ENCODE measurements at regions not wholly inside any gene's neighbourhood (a gene's known extent, or its start where the extent isn't known, plus 50 kb on each side); places are given as distances from the start of the nearest gene placed in this dataset.
"Not testable (repeated sequence)": the region's sequence is repeated elsewhere in the genome, so short reads cannot be mapped to it uniquely, and the experiment has no call there.

DNA sequence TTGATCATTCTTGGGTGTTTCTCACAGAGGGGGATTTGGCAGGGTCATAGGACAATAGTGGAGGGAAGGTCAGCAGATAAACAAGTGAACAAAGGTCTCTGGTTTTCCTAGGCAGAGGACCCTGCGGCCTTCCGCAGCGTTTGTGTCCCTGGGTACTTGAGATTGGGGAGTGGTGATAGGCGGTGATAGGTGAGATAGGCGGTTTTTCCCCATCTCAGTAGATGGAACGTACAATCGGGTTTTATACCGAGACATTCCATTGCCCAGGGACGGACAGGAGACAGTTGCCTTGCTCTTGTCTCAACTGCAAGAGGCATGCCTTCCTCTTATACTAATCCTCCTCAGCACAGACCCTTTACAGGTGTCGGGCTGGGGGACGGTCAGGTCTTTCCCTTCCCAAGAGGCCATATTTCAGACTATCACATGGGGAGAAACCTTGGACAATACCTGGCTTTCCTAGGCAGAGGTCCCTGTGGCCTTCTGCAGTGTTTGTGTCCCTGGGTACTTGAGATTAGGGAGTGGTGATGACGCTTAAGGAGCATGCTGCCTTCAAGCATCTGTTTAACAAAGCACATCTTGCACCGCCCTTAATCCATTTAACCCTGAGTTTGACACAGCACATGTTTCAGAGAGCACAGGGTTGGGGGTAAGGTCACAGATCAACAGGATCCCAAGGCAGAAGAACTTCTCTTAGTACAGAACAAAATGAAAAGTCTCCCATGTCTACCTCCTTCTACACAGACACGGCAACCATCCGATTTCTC lies 86.2 kb downstream of the OR2B2 start:
- not testable (repeated sequence) for DNase-seq

DNA sequence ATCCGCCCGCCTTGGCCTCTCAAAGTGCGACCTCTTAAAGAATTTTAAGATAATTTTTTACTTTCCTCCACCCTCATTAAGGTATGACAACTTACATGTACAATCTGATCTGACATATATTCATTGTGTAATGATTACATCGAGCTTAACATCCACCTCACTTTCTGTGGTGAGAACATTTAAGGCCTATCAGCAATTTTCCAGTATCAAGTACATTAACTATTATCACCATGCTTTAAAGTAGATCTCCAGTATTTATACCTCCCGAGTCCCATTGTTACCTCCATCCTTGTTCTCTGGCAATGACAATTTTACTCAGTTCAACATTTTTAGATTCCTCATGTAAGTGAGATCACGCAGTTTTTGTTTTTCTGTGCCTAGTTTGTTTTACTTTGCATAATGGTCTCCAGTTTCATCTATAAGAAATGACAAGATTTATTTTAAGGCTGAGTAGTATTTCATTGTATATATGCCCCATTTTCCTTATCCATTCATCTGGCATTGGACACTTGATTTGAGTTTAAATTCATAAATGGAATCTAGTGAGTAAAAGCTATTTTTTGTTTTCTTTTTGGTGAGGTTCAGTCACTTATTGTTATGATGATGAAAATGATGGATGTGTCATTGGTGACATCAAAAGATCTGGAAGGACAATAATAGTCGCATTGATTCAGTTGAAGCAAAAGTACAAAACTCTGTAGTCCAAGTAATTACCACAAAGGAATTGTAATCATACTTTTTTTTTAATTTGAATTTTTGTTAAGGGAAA lies 87.0 kb downstream of the OR2B2 start:
- DNase-seq = no peak

DNA sequence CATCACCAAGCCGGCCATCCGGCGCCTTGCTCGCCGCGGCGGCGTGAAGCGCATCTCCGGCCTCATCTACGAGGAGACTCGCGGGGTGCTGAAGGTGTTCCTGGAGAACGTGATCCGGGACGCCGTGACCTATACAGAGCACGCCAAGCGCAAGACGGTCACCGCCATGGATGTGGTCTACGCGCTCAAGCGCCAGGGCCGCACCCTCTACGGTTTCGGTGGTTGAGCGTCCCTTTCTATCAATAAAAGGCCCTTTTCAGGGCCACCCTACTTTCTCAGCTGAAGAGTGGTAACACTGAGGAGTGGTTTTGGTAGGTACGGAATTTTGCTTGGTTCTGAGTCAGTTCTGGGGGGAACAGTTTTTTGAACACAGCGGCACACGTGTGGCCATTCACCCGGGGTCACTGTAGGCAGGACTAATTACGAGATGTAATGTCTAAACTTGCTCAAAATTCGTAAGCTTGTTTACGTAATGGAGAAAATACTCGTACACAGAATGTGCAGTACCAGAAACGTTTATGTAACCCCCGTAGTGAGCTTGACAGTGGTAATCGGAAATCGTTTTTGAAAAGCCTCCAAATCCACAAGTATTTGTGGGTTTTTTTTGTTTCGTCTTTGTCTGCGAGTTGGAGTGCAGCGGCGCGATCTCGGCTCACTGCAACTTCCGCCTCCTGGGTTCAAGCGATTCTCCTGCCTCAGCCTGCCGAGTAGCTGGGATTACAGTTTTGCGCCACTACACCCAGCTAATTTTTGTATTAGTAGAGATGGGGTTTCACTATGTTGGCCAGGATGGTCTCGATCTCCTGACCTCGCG lies 87.8 kb downstream of the OR2B2 start:
- not testable (repeated sequence) for DNase-seq

DNA sequence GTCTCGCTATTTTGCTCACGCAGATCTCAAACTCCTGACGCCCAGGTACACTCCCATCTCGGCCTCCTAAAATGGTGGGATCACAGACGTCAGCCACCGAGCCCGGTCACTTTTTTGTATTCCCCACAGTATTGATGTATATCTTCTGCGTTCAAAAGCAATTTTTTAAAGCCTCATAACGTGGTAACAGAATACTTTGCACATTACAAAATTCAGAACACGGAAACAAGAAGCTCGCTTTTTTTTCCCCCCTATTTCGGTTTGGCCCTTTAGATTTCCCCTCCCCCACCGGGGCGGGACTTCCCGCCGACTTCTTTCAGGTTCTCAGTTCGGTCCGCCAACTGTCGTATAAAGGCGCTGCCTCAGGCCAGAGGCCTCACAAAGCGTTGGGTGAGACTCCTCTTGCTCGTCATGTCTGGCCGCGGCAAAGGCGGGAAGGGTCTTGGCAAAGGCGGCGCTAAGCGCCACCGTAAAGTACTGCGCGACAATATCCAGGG lies 88.4 kb downstream of the OR2B2 start:
- peak; percentile 63 for DNase-seq

DNA sequence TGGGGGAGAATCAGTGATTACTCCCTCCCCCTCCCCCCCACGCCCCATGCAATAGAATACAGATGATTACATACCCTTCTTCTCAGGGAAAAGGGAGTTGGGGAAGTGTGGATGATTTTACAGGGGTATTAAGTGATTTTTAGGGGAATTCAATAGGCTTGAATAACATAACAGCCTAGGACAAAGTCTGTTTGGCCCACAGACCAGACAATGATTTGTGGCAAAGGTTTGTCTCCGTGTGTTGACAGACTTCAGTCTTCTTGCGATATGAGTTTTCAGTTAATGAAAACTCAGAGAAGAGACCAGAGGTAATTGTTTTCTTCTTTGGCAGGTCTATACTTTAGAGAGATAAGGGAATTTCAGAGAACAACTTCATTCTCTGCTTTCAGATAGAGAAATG lies 95.3 kb downstream of the OR2B2 start:
- DNase-seq = no peak

DNA sequence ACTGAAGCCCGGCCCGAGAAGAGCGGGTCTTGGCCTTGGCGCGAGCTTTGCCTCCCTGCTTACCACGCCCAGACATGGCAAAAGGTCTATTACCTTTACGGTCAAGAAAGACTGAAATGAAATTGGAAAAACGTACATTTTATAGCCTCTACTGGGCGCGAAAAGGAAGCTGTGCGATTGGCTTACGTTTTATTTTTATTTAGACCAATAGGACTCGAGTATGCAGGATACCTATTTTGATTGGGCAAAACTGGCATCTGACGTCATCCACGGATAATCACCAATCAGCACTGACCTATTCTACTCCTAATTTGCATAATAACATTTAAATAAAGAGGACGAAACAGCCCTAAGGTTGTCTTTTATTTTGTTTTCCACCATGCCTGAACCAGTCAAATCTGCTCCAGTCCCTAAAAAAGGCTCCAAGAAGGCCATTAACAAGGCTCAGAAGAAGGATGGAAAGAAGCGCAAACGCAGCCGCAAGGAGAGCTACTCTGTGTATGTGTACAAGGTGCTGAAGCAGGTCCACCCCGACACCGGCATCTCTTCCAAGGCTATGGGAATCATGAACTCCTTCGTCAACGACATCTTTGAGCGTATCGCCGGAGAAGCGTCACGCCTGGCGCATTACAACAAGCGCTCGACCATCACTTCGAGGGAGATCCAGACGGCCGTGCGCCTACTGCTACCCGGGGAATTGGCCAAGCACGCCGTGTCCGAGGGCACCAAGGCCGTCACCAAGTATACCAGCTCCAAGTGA lies 97.4 kb downstream of the OR2B2 start:
- peak; percentile 49 for DNase-seq

GRCh38 chr6:27814415-27814664 lies 97.9 kb downstream of the OR2B2 start:
- not testable (repeated sequence) for DNase-seq

DNA sequence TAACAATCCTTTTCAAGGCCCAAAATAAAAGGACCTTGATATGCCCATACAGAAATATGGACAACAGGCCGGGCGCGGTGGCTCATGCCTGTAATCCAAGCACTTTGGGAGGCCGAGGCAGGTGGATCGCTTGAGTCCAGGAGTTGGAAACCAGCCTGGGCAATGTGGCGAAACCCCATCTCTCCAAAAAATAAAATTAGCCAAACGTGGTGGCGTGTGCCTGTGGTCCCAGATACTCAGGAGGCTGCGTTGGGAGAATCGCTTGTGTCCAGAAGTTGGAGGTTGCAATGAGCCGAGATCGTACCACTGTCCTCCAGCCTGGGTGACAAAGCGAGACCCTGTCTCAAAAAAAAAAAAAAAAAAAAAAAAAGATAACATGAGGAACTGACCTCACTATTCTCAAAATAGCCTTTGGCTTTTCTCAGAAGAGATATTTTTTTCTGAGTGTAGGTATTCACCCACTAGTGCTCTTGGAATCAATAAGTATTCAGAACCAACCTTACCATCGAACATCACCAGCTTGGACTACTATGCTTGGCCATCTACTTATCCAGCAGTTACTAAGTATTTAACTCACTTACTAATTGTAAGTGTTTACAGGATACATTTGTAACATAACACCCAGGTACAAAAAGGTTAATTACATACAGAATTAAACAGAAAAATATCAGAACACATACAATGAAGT lies 99.2 kb downstream of the OR2B2 start:
- DNase-seq = no peak

DNA sequence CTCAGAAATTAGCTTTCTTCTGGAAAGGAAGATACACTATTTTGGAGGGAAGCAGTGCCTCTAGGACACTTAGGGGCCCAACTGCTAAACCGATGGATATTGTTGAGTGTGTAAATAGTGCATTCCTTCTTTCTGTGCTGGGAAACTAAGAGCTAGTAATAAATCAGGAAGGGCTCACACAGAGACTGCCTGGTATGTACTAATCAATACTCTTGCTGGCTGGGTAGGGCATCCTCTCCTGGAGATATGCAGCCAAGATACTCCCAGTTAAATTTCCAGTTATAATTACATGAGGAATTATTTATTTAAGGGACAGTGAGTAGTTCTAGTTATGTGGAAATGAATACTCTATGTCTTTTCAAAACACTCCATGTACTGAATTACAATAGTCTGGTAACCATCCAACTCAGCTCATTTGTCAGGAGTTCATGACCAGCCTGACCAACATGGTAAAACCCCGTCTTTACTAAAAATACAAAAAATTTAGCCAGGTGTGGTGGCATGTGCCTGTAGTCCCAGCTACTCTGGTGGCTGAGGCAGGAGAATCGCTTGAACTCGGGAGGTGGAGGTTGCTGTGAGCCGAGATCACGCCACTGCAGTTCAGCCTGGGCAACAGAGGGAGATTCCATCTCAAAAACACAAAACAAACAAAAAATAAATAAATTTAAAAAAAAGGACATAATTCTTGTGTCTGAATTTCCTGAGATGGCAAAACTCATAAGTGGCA lies 100.0 kb downstream of the OR2B2 start:
- DNase-seq = no peak

- DNase-seq = no peak
These were observed 100.8 kb downstream of the OR2B2 start for GRCh38 chr6:27811451-27811772.

DNA sequence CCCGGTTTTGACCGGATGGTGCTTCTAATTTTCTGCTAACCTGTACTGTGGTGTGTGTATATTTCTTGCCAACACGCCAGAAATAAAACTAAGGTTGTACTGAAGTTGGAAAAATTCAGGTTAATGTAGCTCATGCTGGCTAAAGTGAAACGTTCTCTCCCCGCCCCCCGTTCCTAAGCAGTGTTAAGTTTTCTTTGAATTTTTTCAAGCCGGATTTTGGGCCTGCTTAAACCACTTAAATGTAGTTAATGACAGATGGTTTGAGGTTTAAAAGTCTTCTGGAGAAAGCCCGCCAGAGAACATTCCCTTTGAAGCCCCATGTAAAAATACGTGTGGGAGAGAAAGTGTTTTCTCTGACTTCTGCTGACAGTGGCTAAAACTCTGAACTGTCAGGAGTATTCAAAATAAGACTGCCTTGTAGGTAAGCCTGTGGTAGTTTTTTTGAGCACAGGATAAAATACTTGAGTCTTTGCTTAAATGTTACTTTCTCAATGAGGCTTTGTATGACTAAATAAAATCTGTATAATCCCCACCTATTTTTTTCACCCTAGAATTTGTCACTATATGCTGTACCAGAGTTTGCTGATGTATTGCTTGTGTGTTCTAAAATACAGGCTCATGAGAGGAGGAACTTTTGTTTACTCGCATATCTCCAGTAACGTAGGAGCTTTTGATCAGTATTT lies 101.3 kb downstream of the OR2B2 start:
- no peak for DNase-seq

DNA sequence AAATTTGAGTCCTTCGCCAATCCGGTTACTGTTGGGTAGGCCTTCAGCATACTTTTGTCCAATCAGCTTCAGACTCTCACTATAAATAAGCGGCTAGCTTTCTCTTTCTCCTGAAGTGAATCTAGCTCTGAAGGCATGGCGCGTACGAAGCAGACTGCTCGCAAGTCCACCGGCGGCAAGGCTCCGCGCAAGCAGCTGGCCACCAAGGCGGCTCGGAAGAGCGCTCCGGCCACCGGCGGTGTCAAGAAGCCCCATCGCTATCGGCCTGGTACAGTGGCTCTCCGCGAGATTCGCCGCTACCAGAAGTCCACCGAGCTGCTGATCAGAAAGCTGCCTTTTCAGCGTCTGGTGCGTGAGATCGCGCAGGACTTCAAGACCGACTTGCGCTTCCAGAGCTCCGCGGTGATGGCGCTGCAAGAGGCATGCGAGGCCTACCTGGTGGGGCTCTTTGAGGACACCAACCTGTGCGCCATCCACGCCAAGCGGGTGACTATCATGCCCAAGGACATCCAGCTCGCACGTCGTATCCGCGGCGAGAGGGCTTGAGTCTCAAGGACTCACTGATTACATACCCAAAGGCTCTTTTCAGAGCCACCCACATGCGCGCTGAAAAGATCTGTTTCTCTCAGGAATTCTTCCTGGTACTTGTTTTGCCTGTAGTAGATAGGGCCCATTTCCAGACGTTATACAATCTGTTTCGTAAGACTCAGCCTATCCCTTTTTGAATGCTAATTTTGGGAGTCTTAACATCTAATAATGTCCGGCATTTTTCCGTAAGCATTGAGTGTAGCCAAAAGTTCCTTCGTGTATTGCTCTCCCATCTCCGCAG lies 102.0 kb downstream of the OR2B2 start:
- peak; percentile 63 for DNase-seq

DNA sequence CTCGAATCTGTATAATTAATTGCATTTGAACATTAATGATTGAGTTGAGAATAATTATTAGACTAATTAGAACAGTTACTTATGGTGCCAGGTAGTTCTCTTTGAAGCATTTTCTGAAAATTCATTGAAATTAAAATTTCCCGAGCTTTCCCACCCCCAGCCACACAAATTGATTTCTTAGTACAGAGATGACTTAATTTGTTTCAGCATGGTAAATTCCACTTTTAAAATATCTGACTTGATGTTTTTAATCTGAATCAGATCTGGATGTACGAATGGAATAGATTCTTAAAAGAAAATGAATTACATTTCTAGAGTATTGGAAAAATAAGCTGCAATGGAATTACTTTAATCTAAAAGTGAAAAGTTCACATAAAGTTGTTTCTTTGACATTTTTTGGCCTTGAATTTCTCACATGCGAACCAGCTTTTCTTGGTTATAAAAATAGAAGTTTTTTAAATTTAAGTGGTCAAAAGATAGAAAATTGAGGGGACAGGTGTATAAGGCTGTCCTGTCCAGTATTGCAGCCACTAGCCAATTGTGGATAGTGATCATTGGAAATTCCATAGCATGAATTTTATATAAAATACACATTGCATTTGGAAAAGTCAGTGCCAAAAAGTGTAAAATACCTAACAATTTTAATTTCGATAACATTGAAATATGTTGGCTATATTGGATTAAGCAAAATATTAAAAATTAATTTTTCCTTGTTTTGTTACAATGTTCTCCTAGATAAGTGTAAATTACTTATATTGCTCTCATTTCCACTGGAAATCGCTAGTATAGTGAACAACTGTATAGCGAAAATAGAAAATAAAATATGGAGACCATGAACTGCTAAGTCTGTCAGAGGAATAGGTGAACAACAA lies 102.9 kb downstream of the OR2B2 start:
- DNase-seq = no peak

- DNase-seq = not testable (repeated sequence)
These were observed 103.7 kb downstream of the OR2B2 start for GRCh38 chr6:27808242-27809066.

DNA sequence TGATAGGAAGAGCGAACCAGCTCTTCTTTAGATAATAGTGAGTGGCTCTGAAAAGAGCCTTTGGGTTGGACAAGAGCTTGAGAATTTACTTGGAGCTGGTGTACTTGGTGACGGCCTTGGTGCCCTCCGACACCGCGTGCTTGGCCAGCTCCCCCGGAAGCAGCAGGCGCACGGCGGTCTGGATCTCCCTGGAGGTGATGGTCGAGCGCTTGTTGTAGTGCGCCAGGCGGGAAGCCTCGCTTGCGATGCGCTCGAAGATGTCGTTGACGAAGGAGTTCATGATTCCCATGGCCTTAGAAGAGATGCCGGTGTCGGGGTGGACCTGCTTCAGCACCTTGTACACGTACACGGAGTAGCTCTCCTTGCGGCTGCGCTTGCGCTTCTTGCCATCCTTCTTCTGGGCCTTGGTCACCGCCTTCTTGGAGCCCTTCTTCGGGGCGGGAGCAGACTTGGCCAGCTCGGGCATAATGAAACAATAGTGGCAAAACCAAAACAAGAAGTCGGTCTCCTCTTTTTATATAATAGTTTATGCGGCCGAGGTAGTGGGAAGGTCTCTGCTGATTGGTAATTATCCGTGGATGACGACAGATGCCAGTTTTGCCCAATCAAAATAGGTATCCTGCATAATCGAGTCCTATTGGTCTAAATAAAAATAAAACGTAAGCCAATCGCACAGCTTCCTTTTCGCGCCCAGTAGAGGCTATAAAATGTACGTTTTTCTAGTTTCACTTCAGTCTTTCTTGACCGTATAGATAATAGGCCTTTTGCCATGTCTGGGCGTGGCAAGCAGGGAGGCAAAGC lies 104.6 kb downstream of the OR2B2 start:
- peak; percentile 56 for DNase-seq

DNA sequence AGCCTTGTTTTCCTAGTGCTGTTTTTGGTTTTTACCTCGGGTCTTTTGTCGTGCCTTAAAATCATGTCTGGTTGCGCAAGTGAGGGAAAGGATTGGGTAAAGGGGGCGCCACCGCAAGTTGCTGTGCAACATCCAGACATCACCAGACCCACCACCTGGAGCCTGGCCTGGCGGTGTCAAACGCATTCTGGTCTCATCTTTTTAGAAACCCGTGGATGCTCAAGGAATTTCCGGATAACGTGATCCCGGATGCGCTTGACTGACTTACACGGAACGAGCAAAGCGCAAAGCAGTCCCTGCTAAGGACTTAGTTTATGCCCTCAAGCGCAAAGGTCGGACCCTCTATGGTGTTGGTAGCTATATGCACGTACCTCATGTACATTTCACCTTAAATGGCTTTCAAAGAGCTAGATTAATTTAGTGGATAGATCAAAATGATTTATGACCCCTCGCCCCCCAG lies 105.2 kb downstream of the OR2B2 start:
- DNase-seq = no peak

DNA sequence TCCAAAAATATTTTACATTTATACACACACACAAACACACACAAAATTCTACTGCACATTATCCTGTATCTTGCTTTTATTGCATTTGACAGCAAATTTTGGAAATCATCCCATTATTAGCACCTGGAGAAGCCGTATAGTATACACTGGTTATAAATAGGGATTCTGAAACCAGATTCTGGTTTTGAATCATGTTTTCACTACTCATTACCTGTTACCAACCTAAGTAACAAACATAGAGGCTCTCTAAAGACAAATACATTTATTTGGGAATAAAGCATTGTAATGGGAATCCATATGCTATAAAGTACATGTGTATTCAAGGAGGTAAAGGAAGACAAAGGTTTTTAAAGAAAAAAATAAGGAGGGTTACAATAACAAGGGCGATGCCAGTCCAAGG lies 106.8 kb downstream of the OR2B2 start:
- no peak for DNase-seq

Data from activated effector memory CD4-positive, alpha-beta T cell treated with Interleukin-2 at 50 U/mL for 16 hours (primary cell).